ENCODE measurements at regions not wholly inside any gene's neighbourhood (a gene's known extent, or its start where the extent isn't known, plus 50 kb on each side); places are given as distances from the start of the nearest gene placed in this dataset.

DNA sequence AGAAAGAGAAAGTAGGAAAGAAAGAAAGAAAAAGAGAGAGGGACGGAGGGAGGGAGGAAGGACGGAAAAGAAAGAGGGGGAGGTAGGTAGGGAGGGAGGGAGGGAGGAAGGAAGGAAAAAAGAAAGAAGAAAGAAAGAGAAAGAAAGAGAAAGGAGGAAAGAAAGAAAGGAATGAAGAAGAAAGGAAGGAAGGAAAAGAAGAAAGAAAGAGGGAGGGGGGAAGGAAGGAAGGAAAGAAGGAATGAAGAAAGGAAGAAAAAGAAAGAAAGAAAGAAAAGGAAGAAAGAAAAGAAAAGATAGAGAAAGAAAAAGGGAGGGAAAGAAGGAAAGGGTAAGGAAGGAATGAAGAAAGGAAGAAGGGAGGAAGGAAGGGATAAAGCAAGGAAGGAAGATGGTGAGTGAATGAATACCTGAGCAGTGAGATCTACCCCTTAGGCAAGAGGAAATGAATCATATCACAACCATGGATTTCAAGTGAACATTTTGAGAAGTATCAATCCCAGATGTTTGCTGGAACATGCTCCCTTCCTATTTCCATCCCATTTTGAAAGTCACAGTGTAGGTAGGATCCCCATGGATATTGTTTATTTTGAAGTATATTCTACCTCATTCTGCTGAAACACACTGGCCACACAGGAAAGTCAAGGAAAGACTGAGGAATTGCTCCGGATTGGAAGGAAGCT lies 639.4 kb upstream of the TBX3 start:
- TF ChIP-seq, protein P1, sequence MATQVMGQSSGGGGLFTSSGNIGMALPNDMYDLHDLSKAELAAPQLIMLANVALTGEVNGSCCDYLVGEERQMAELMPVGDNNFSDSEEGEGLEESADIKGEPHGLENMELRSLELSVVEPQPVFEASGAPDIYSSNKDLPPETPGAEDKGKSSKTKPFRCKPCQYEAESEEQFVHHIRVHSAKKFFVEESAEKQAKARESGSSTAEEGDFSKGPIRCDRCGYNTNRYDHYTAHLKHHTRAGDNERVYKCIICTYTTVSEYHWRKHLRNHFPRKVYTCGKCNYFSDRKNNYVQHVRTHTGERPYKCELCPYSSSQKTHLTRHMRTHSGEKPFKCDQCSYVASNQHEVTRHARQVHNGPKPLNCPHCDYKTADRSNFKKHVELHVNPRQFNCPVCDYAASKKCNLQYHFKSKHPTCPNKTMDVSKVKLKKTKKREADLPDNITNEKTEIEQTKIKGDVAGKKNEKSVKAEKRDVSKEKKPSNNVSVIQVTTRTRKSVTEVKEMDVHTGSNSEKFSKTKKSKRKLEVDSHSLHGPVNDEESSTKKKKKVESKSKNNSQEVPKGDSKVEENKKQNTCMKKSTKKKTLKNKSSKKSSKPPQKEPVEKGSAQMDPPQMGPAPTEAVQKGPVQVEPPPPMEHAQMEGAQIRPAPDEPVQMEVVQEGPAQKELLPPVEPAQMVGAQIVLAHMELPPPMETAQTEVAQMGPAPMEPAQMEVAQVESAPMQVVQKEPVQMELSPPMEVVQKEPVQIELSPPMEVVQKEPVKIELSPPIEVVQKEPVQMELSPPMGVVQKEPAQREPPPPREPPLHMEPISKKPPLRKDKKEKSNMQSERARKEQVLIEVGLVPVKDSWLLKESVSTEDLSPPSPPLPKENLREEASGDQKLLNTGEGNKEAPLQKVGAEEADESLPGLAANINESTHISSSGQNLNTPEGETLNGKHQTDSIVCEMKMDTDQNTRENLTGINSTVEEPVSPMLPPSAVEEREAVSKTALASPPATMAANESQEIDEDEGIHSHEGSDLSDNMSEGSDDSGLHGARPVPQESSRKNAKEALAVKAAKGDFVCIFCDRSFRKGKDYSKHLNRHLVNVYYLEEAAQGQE (IDR thresholded peaks at IDR 0.05) = no peak
- TF ChIP-seq, protein P2, sequence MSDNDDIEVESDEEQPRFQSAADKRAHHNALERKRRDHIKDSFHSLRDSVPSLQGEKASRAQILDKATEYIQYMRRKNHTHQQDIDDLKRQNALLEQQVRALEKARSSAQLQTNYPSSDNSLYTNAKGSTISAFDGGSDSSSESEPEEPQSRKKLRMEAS (IDR thresholded peaks at IDR 0.05) = no peak
- TF ChIP-seq, protein P3, sequence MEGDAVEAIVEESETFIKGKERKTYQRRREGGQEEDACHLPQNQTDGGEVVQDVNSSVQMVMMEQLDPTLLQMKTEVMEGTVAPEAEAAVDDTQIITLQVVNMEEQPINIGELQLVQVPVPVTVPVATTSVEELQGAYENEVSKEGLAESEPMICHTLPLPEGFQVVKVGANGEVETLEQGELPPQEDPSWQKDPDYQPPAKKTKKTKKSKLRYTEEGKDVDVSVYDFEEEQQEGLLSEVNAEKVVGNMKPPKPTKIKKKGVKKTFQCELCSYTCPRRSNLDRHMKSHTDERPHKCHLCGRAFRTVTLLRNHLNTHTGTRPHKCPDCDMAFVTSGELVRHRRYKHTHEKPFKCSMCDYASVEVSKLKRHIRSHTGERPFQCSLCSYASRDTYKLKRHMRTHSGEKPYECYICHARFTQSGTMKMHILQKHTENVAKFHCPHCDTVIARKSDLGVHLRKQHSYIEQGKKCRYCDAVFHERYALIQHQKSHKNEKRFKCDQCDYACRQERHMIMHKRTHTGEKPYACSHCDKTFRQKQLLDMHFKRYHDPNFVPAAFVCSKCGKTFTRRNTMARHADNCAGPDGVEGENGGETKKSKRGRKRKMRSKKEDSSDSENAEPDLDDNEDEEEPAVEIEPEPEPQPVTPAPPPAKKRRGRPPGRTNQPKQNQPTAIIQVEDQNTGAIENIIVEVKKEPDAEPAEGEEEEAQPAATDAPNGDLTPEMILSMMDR (IDR thresholded peaks at IDR 0.05; ENCODE audit: low read depth, low read length, missing input control) = no peak
- TF ChIP-seq TAF1 (conservative IDR thresholded peaks at IDR 0.05) = no peak
- TF ChIP-seq JUND (IDR thresholded peaks at IDR 0.05) = no peak
- TF ChIP-seq EGR1 (IDR thresholded peaks at IDR 0.05; ENCODE audit: low read depth in 2 of 2) = no peak
- TF ChIP-seq HNF4G (IDR thresholded peaks at IDR 0.05) = no peak
- no peak for TF ChIP-seq GABPA (IDR thresholded peaks at IDR 0.05 in 1 of 2, conservative IDR thresholded peaks at IDR 0.05 in 1 of 2)
- no peak for TF ChIP-seq RAD21 (IDR thresholded peaks at IDR 0.05)

Data from liver (tissue), 3 donors.